LNCaP clone FGC (cell line): ENCODE measurements at regions not wholly inside any gene's neighbourhood (a gene's known extent, or its start where the extent isn't known, plus 50 kb on each side); places are given as distances from the start of the nearest gene placed in this dataset.

Experiments used
- DNase-seq: peaks from one replicate; pipeline ENCODE4 v3.0.0-alpha.2; 2011; ENCODE audit warnings: low read depth
- H3K4me3 ChIP-seq: 2 replicates; pipeline ENCODE4 v1.5.1; 2011; ENCODE audit warnings: mild to moderate bottlenecking, low read depth, low read length, control low read depth
- TF ChIP-seq, protein P1 (sequence below): IDR thresholded peaks from 2 replicates; pipeline ENCODE4 v1.5.1; 2012; ENCODE audit warnings: mild to moderate bottlenecking; ENCODE audit not compliant: control insufficient read depth, insufficient read depth; ENCODE audit errors: extremely low read depth

DNA sequence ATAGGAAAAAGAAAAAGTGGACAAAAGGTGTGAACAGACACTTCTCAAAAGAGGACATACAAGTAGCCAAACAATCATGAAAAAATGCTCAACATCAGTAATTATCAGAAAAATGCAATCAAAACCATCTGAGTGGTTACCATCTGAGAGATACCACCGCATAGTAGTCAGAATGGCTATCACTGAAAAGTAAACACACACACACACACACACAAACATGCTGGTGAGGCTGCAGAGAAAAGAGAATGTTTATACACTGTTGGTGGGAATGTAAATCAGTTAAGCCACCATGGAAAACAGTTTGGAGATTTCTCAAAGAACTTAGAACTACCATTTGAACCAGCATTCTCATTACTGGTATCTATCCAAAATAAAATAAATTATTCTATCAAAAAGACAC is 145.7 kb downstream of the CYP26A1 start:
- TF ChIP-seq, protein P1, sequence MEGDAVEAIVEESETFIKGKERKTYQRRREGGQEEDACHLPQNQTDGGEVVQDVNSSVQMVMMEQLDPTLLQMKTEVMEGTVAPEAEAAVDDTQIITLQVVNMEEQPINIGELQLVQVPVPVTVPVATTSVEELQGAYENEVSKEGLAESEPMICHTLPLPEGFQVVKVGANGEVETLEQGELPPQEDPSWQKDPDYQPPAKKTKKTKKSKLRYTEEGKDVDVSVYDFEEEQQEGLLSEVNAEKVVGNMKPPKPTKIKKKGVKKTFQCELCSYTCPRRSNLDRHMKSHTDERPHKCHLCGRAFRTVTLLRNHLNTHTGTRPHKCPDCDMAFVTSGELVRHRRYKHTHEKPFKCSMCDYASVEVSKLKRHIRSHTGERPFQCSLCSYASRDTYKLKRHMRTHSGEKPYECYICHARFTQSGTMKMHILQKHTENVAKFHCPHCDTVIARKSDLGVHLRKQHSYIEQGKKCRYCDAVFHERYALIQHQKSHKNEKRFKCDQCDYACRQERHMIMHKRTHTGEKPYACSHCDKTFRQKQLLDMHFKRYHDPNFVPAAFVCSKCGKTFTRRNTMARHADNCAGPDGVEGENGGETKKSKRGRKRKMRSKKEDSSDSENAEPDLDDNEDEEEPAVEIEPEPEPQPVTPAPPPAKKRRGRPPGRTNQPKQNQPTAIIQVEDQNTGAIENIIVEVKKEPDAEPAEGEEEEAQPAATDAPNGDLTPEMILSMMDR: no peak
- no peak overlapping the region for H3K4me3 ChIP-seq
- DNase-seq: no peak

DNA sequence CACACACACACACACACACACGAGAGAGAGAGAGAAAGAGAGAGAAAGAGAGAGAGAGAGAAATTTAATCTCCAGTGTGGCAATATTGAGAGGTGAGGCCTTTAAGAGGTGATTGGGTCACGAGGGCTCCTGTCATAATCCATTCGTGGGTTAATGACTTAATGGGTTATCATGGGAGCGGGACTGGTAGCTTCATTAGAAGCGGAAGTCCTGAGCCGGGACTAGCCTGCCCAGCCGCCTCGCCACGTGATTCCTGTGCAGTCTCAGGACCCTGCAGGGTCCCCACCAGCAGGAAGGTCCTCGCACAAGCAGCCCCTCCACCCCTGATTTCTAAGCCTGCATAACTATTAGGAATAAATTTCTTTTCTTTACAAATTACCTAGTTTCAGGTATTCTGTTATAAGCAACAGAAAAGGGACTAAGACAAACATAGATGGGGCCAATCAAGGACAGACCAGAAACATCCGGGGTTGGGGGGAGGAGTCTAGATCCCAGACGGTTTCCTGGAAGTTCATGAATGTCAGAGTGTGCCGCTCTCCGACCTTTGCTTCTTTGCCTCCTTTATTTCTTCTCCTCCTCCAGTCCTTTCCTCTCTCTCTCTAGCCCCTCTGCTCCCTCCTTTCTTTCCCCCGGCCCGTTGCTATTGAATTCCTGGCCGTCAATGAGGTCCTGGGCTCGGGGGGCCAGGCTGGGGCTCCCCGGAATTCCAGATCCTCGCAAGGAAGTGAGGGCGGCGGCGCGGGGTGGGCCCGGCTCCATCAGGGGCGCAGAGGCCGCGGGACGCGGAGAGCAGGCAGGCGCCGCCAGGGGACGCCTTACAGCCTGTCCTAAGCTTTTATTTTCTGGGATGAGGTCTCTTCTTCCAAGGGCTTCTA is 146.8 kb downstream of the CYP26A1 start:
- TF ChIP-seq, protein P1: no peak
- DNase-seq: no peak
- H3K4me3 ChIP-seq: no peak overlapping the region

DNA sequence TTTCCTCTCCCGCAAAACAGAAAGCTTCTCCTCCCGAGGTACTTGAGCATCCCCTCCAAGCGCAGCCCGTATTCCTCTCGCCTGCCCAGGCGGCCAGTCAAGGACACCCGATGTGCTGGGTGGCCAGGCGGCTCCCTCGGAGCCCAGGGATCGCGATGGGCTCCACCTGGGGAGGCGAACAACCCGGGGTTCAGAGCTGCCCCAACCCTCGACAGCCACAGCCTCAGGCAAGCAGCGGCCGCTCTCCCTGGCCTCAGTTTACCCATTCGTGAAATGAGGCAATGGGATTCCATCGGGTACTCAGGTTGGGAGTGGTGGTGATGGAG is 147.4 kb downstream of the CYP26A1 start:
- DNase-seq: no peak
- H3K4me3 ChIP-seq: no peak overlapping the region
- TF ChIP-seq, protein P1: no peak

DNA sequence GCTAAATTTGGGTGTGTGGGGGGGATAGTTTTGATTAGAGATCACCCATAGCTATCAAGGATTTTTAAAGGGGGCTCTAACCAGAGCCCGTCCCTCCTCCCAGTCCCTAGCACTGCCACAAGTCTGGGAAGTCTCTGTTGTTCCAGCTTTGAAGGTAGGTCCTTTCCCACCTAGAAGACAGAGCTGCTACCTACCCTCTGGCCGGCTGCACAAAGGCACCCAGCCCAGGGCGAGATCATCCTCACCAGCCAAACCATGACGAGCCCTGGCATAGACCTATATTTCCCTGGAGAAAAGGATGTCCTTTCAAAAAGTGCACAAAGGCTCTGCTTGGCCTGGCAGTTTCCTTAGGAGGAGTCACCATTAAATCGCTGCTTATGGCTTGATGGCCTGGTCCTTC is 147.8 kb downstream of the CYP26A1 start:
- DNase-seq: no peak
- H3K4me3 ChIP-seq: no peak overlapping the region
- TF ChIP-seq, protein P1: no peak

DNA sequence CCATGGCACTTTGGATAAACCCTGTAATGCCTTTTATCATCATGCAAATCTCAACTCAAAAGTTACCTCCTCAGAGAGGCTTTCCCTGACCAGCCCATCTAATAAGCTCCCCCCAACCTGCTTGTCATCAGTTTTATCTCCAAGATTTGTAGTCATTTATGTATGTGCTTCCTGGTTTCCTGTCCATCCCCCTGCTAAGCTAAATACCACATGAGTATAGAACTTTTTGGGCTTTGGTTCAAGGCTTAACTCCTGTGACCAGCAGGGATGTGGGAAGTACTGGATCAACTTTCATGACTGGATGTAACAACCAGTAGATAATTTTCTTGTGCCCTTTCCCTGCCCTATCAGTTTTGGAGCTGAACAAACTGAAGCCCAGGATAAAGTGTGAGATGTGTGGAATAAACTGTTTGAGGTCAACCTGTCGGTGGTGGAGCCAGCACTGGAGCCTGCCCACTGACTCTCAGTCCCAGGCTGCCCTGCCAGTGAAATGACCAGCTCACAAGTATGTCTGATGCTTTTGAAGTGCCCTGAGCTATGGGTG is 148.6 kb downstream of the CYP26A1 start:
- H3K4me3 ChIP-seq: no peak overlapping the region
- DNase-seq: no peak

DNA sequence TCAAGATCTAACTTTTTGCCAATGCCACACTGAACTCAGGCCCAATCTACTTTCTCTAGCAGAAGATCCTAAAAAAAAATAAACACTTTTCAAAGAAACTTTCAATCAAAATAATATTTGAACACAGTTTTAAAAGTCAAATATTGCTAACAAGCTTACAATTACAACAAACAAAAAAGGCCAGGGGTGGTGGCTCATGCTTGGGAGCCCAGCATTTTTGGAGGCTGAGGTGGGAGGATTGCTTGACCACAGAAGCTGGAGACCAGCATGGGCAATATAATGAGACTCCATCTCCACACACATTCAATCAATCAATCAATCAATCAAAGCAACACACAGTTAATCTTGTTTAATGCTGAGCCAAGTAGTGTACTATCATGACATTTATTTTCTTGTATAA is 149.2 kb downstream of the CYP26A1 start:
- no peak for DNase-seq
- TF ChIP-seq, protein P1: no peak
- no peak overlapping the region for H3K4me3 ChIP-seq

More for the DNA sequence above, 148.6 kb downstream of the CYP26A1 start:
- TF ChIP-seq, protein P1: no peak
